ENCODE measurements at regions not wholly inside any gene's neighbourhood (a gene's known extent, or its start where the extent isn't known, plus 50 kb on each side); places are given as distances from the start of the nearest gene placed in this dataset.

GRCh38 chr12:41661141-41661765 is 473.1 kb downstream of the PDZRN4 start:
- TF ChIP-seq CTCF (IDR thresholded peaks at IDR 0.05; ENCODE audit: low read depth, low read length, poor library complexity, severe bottlenecking), result no peak
- no peak for TF ChIP-seq EZH2phosphoT487 (IDR thresholded peaks at IDR 0.05; ENCODE audit: borderline replicate concordance, low read length)

Measured in DOHH2 (cell line).